ENCODE measurements at regions not wholly inside any gene's neighbourhood (a gene's known extent, or its start where the extent isn't known, plus 50 kb on each side); places are given as distances from the start of the nearest gene placed in this dataset.

GRCh38 chr9:105828171-105828570 is 133.8 kb downstream of the TMEM38B start:
- no peak for DNase-seq

GRCh38 chr9:105828596-105829213 is 134.4 kb downstream of the TMEM38B start:
- no peak for DNase-seq

- no peak for DNase-seq
Observed at GRCh38 chr9:105830461-105830860, 136.1 kb downstream of the TMEM38B start.

- peak; percentile 3 for DNase-seq
Observed at GRCh38 chr9:105832096-105832710, 137.9 kb downstream of the TMEM38B start.

- DNase-seq, result no peak
Observed at GRCh38 chr9:105833271-105833975, 139.1 kb downstream of the TMEM38B start.

GRCh38 chr9:105834404-105834803 is 140.1 kb downstream of the TMEM38B start:
- no peak for DNase-seq

DNA sequence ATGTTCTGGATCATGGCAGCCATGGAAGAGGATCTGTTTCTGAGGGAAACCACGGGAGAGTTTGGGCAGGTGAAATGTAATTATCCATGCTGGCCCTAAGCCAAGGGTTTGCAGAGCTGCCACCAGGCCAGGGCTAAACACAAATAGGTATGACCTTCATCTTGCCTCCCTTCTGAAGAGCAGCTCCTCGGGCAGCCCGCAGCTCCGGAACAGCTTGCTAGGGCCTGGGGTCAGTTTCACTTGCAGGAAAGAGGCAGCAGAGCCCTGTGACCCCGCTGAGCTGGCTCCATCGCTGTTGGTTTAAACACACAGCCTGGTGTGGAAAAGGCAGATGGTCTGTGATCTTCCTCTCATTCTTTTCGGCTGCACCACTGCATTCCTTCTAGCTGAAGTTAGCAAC is 141.4 kb downstream of the TMEM38B start:
- peak; percentile 66 for DNase-seq

DNA sequence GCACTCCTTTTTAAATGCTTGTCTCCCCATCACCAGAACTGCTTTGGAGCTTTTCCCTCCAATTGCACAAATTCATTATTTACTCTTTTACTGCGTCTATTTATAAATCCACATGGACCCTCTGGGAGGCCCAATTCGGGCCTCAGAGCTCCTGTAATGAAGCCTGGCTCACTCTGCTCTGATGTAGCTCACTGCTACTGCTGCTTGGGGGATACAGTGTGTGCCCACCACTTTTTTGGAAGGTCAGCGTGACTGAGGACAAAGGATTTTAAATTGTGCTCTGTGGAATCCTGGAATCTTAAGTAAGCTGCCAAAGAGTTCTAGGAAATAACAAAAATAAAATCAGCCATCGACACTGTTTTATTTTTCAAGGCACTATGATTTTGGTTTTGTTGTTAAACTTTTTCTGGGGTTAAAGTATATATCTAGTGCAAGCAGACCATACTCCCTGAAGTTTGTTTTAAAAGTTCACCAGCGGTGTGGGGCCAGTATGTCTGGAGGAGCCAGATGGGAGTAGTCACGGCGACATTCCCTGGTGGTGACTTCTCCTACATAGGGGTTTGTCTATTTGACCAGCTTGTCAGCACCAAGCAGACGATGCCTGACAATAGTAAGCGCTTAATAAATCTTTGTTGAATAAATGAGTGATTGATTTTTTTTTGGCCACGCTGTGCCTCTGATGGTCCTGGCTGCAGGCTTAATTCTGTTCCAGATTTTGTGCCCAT is 142.8 kb downstream of the TMEM38B start:
- no peak for DNase-seq

- DNase-seq, result no peak
Observed at GRCh38 chr9:105841562-105841961, 147.2 kb downstream of the TMEM38B start.

- peak; percentile 44 for DNase-seq
Observed at GRCh38 chr9:105842023-105842644, 147.8 kb downstream of the TMEM38B start.

- no peak for DNase-seq
Observed at GRCh38 chr9:105846825-105847224, 152.5 kb downstream of the TMEM38B start.

GRCh38 chr9:105850852-105851500 is 156.6 kb downstream of the TMEM38B start:
- no peak for DNase-seq

- DNase-seq, result no peak
Observed at GRCh38 chr9:105854026-105854782, 159.9 kb downstream of the TMEM38B start.

GRCh38 chr9:105854783-105855724 is 160.7 kb downstream of the TMEM38B start:
- no peak for DNase-seq

GRCh38 chr9:105855987-105856386 is 161.6 kb downstream of the TMEM38B start:
- DNase-seq, result no peak

DNA sequence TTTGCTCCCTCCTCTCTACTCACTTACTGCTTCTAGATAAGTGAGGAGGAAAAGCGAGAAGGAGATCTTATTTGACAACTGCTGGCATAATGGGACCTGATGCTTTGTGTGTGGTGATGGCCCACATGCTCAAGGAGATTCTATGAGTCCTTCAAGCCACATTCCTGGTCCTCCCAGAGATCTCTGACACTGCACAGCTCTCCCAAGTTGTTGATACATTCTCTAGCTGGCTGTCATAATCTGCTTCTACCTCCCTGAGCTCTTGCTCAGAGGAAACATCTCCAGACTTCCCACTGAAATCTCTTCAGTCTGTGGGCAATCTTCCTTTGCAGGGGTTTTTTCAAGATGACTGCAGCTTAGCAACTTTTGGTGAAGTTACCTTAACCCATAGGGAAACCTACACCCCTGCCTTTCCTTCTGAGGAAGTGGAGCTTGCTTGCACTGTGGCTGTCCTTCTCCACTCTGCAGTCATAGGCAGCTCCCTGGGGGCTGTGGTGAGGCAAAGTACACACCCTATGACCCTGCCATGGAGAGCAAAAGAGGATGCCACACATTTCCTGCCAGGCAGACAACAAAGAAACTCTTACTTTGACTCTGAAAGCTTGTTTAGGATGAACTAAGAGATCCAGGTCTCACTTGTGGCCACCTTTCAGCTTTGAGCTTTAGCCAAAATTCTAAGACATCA is 163.8 kb downstream of the TMEM38B start:
- no peak for DNase-seq

- DNase-seq, result no peak
Observed at GRCh38 chr9:105858877-105859276, 164.5 kb downstream of the TMEM38B start.

DNA sequence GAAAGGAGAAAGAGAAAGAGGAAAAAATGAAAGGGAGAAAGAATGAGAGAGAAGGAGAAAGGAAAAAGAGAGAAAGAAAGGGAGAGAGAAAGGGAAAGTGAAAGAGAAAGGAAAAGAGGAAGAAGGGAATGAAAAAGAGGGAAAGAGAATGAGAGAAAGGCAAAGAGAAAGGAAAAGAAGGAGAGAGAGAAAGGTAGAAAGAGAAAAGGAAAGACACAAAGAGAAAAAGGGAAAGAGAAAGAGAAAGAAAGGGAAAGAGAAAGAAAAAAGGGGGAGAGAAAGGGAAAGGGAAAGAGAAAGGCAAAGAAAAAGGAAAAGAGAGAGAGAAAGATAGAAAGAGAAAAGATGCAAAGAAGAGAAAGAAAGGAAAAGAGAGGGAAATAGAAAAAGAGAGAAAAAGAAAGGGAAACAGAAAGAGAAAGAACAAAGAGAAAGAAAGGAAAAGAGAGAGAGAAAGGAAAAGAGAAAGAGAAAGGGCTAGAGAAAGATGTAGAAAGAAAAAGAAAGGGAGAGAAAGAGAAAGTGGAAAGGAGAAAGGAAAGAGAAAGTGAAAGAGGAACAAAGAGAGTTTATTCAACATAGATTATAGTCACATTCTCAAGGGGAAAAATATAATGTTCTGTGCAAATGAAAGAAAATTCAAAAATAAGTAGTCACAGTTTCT is 165.2 kb downstream of the TMEM38B start:
- DNase-seq, result no peak

GRCh38 chr9:105860516-105860915 is 166.2 kb downstream of the TMEM38B start:
- no peak for DNase-seq
